ENCODE measurements at regions not wholly inside any gene's neighbourhood (a gene's known extent, or its start where the extent isn't known, plus 50 kb on each side); places are given as distances from the start of the nearest gene placed in this dataset.

DNA sequence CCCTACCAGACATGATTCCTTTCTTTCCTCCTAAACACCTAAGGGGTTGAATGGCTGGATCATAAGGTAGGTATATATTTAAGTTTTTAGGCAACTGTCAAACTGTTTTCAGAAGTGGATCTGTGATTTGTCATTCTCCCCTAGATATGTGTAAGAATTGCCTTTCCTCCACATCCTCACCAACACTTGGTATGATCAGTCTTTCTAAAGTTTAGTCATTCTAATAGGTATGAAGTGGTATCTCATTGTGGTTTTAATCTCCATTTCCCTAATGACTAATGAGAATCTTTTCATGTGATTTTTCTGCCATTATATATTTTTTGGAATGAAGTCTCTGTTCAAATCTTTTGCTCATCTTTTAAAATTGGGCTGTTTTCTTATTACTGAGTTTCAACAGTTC is 122.1 kb downstream of the TFCP2L1 start:
- DNase-seq (ENCODE audit: low read depth): no peak

DNA sequence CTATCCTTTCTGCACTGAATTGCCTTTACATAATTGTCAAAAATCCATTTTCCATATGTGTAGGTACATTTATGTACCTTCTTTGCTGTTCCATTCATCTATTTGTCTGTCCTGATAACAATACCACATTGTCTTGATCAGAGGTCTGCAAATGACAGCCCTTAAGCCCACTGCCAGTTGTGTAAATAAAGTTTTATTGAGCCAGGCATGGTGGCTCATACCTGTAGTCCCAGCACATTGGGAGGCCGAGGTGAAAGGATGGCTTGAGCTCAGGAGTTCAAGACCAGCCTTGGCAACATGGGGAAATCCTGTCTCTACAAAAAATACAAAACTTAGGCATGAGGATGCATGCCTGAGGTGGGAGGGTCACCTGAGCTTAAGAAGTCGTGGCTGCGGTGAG is 121.0 kb downstream of the TFCP2L1 start:
- no peak for DNase-seq (ENCODE audit: low read depth)

DNA sequence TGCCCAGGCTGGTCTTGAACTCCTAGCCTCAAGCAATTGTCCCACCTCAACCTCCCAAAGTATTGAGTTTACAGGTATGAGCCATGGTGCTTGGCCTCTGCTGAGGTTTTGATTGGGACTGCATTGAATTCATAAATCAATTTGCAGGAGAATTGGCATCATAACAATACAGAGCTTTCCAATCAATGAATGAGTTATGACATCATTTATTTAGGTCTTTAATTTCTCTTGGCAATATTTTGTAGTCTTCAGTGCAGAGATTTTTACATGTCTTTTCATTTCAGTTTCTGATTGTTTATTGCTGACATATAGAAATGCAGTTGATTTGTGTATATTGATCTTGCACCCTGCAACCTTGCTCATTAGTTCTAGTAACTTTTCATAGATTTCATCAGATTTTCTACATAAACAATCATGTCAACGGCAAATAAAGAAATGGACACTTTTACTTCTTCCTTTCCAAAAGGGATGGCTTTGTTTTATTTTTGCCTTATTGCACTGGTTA is 119.9 kb downstream of the TFCP2L1 start:
- no peak for DNase-seq (ENCODE audit: low read depth)

All from amniotic epithelial cell (primary cell).